ENCODE measurements at regions not wholly inside any gene's neighbourhood (a gene's known extent, or its start where the extent isn't known, plus 50 kb on each side); places are given as distances from the start of the nearest gene placed in this dataset.

DNA sequence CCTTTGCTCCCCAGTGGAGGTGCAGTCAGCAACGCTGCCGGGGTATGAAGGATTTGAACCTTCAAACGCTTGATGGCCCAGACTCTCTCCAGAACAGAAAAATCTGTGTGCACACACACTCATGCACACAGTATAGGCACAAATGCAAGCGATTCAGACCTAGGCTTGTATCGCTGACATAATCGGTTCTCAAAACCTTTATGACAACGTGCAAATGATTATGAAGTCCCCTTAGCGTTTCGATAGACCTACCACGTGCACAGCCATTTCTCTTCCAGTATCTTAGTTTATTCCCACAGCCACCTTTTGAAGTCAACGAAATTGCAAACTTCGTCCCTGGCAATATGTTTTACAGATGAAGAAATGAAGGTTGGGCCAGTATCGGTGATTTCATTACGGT, 138.9 kb upstream of the MYCN start (continued):
- TF ChIP-seq, protein P1, sequence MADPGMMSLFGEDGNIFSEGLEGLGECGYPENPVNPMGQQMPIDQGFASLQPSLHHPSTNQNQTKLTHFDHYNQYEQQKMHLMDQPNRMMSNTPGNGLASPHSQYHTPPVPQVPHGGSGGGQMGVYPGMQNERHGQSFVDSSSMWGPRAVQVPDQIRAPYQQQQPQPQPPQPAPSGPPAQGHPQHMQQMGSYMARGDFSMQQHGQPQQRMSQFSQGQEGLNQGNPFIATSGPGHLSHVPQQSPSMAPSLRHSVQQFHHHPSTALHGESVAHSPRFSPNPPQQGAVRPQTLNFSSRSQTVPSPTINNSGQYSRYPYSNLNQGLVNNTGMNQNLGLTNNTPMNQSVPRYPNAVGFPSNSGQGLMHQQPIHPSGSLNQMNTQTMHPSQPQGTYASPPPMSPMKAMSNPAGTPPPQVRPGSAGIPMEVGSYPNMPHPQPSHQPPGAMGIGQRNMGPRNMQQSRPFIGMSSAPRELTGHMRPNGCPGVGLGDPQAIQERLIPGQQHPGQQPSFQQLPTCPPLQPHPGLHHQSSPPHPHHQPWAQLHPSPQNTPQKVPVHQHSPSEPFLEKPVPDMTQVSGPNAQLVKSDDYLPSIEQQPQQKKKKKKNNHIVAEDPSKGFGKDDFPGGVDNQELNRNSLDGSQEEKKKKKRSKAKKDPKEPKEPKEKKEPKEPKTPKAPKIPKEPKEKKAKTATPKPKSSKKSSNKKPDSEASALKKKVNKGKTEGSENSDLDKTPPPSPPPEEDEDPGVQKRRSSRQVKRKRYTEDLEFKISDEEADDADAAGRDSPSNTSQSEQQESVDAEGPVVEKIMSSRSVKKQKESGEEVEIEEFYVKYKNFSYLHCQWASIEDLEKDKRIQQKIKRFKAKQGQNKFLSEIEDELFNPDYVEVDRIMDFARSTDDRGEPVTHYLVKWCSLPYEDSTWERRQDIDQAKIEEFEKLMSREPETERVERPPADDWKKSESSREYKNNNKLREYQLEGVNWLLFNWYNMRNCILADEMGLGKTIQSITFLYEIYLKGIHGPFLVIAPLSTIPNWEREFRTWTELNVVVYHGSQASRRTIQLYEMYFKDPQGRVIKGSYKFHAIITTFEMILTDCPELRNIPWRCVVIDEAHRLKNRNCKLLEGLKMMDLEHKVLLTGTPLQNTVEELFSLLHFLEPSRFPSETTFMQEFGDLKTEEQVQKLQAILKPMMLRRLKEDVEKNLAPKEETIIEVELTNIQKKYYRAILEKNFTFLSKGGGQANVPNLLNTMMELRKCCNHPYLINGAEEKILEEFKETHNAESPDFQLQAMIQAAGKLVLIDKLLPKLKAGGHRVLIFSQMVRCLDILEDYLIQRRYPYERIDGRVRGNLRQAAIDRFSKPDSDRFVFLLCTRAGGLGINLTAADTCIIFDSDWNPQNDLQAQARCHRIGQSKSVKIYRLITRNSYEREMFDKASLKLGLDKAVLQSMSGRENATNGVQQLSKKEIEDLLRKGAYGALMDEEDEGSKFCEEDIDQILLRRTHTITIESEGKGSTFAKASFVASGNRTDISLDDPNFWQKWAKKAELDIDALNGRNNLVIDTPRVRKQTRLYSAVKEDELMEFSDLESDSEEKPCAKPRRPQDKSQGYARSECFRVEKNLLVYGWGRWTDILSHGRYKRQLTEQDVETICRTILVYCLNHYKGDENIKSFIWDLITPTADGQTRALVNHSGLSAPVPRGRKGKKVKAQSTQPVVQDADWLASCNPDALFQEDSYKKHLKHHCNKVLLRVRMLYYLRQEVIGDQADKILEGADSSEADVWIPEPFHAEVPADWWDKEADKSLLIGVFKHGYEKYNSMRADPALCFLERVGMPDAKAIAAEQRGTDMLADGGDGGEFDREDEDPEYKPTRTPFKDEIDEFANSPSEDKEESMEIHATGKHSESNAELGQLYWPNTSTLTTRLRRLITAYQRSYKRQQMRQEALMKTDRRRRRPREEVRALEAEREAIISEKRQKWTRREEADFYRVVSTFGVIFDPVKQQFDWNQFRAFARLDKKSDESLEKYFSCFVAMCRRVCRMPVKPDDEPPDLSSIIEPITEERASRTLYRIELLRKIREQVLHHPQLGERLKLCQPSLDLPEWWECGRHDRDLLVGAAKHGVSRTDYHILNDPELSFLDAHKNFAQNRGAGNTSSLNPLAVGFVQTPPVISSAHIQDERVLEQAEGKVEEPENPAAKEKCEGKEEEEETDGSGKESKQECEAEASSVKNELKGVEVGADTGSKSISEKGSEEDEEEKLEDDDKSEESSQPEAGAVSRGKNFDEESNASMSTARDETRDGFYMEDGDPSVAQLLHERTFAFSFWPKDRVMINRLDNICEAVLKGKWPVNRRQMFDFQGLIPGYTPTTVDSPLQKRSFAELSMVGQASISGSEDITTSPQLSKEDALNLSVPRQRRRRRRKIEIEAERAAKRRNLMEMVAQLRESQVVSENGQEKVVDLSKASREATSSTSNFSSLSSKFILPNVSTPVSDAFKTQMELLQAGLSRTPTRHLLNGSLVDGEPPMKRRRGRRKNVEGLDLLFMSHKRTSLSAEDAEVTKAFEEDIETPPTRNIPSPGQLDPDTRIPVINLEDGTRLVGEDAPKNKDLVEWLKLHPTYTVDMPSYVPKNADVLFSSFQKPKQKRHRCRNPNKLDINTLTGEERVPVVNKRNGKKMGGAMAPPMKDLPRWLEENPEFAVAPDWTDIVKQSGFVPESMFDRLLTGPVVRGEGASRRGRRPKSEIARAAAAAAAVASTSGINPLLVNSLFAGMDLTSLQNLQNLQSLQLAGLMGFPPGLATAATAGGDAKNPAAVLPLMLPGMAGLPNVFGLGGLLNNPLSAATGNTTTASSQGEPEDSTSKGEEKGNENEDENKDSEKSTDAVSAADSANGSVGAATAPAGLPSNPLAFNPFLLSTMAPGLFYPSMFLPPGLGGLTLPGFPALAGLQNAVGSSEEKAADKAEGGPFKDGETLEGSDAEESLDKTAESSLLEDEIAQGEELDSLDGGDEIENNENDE (IDR thresholded peaks at IDR 0.05; ENCODE audit: insufficient replicate concordance, low read length), result no peak
- TF ChIP-seq CTBP2 (IDR thresholded peaks at IDR 0.05; ENCODE audit: borderline replicate concordance, insufficient read depth, insufficient read length, low read length), result no peak
- no peak for TF ChIP-seq MAFK (IDR thresholded peaks at IDR 0.05; ENCODE audit: low read depth, low read length)
- TF ChIP-seq POLR2AphosphoS5 (IDR thresholded peaks at IDR 0.05; ENCODE audit: low read depth, low read length), result no peak
- TF ChIP-seq GABPA (IDR thresholded peaks at IDR 0.05; ENCODE audit: borderline replicate concordance, insufficient read depth, low read length), result no peak
